Muscle of back (tissue), 3 donors: ENCODE measurements at regions not wholly inside any gene's neighbourhood (a gene's known extent, or its start where the extent isn't known, plus 50 kb on each side); places are given as distances from the start of the nearest gene placed in this dataset.

Experiments
- DNase-seq, 3 donors: peaks; one replicate each; pipeline versions ENCODE4 v3.0.0 to v3.0.0-alpha.2; 2013

- no peak for DNase-seq
These were observed 161.9 kb downstream of the CAPZA3 start for GRCh38 chr12:18899678-18900317.

- no peak for DNase-seq
These were observed 167.2 kb downstream of the CAPZA3 start for GRCh38 chr12:18905134-18905533.

DNA sequence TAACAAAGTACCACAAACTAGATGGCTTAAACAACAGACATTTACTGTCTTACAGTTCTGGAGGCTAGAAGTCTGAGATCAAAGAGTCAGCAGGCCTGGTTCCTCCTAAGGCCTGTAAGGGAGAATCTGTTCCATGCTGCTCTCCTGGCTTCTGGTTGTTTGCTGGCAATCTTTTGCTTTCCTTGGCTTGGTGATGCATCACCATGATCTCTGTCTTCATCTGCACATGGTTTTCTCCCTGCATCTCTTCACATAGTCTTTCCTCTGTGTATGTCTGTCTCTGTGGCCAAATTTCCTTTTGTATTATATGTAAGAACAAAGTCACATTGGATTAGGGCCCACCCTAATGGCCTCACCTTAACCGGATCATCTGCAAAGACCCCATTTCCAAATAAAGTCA is 168.5 kb downstream of the CAPZA3 start:
- DNase-seq, result peak; percentile 7 to 69 (median 27)

- peak; percentile 45 to 85 (median 58) for DNase-seq
These were observed 169.2 kb downstream of the CAPZA3 start for GRCh38 chr12:18907127-18907526.

DNA sequence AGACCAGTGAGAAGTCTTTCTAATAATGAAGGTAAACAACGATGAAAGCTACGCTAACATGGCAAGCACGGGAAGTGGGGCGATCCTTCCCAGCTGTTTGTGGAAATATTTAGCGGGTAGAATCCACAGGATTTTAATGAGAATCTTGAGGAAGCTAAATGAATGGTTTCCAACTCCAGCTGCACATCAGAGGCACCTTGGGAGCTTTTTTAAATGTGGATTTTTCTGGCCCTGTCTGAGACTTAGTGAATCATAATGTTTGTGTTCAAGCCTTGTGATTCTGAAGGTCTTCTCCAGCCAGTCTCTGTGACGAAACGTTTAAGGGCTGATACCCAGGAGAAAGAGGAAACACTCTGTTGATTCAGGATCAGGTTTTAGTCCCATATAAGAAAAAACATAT is 169.8 kb downstream of the CAPZA3 start:
- peak in 2 of 3 donors; percentile 51 to 63 for DNase-seq

DNA sequence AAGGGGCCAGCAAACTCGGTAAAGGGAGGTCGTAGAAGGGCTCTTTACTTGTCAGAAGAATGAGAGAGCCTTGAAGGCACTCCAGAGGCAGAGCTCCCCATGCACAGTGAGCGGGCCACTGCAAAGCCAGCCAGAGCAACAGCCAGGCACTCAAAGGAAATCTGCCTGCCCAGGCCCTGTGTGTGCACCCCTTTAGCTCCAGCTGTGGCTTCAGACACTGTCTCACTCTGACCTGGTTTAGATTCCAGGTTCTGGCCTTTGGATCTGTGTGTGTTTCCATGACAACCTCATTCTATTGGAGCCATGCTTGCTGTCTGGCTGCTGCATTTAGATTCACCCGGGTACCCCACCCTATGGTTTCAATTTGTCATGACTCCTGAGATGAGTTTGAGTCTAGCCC is 170.3 kb downstream of the CAPZA3 start:
- DNase-seq, result peak in 2 of 3 donors; percentile 53 to 77

GRCh38 chr12:18919871-18920511 is 182.1 kb downstream of the CAPZA3 start:
- DNase-seq, result no peak

DNA sequence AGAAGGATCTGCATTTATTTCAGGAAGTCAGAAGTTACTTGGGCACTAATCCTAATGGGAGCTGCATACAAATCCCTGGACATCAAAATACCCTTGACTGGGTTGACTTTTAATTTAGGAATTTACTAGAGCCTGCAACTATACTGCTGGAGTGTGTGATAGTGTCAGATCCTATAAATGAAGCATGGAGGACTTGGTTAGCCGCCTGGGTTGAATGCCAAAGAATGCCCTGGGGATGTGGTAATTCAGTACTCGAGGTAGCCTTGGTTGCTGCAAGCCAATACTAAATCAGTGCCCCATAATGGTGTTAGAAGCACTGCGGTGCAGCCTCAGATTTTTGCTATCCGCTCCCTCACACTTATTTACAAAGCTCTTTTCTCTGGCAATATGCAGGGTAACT is 184.9 kb downstream of the CAPZA3 start:
- no peak for DNase-seq

GRCh38 chr12:18923721-18924120 is 185.8 kb downstream of the CAPZA3 start:
- DNase-seq, result no peak

DNA sequence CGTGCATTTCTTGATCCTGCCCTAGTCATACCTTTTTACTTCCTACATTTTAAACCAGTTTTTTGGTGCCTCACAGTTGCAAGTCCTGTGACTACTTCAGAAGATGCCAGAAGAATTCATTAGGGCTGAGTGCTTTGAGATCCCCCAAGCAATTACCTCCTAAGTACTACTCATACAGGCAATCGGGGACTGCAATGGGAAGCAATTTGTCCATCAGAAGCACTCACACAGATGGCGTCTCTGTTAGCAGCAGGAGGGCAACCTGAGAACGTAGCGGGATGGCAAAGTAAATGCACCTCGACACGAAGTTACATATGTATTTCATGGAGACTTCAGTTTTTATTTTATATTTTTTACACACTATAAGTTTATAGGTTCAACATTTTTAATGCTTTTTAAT is 188.3 kb downstream of the CAPZA3 start:
- no peak for DNase-seq

DNA sequence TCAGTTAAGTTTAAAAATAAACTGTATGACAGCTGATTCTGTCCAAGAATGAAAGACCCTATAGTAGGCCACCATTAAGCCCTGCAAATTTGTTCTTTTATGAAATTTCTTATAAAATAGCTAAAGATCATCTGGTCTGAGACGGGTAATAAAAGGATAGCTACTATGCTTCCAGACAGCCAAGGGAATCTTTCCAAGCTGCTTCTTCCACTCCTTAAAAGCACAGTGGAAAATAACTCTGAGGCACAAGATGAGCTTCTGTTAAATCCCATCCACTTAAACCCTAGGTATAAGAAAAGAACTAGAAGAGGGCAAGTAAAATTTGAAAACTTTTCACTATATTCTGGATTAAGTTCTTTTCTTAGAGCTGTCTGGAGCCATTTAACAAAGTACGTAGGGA is 194.3 kb downstream of the CAPZA3 start:
- peak; percentile 10 to 65 (median 55) for DNase-seq

DNA sequence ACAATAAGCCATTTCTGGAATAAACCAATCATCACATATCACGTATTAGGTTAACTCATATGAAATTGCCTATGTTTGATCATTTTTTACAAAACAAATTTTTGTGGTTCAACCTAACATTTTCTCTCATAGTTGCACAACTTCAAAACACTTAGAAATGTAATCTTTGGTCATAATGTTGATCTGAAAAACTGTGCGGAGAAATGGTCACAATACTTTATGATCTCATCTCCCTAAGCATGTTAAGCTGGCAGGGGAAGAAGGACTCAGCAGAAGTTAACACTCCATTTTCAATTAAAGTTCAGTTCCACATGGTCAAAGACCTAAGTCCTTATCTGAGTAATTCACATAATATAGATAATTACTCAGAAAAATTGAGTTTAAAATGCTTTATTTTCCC is 194.8 kb downstream of the CAPZA3 start:
- peak in 1 of 3 donors; percentile 6 for DNase-seq

GRCh38 chr12:18935371-18935965 is 194.1 kb upstream of the PLEKHA5 start:
- DNase-seq, result no peak

- DNase-seq, result no peak
These were observed 190.5 kb upstream of the PLEKHA5 start for GRCh38 chr12:18939051-18939450.

DNA sequence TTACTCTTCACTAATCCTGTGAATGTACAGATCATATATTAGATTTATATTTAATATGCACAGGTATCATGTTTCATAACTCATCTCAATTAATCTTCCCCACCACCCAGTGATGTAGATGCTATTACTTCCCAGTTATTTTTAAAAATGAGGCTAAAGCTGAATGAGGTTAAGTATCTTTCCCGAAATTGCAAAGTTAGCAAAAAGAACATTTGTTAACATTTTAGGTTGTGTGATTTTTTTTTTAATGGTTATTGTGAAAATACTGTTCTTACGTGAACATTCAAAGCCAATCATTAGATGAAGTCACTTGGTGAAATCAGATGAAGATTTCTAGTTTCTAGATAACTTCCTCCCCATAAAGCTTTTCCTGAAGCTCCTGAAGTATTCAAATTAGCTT is 186.9 kb upstream of the PLEKHA5 start:
- no peak for DNase-seq

- no peak for DNase-seq
These were observed 186.3 kb upstream of the PLEKHA5 start for GRCh38 chr12:18943200-18943599.

GRCh38 chr12:18946106-18946505 is 183.4 kb upstream of the PLEKHA5 start:
- no peak for DNase-seq

- no peak for DNase-seq
These were observed 178.3 kb upstream of the PLEKHA5 start for GRCh38 chr12:18951218-18951617.

GRCh38 chr12:18953505-18953904 is 176.0 kb upstream of the PLEKHA5 start:
- DNase-seq, result no peak

- DNase-seq, result no peak
These were observed 173.9 kb upstream of the PLEKHA5 start for GRCh38 chr12:18955594-18955993.

DNA sequence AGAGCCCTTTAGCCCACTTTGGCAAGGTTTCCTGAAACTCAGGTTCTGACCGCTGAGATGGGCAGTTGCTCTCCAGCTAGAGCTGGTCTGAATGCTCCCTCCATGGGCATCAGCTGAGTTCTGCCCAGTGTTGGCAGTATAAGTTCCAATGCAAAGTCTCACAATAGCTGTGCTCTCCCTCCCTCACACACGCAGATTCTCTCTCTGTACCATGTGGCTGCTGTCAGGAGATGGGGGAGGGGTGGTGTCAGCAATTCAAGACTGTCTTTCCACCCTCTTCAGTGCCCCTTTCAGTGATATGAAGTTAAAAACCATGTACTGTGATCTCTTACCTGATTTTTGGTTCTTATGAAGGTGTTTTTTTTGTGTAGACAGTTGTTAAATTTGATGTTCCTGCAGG is 164.3 kb upstream of the PLEKHA5 start:
- no peak for DNase-seq

- DNase-seq, result no peak
These were observed 162.6 kb upstream of the PLEKHA5 start for GRCh38 chr12:18966954-18967353.

GRCh38 chr12:18967814-18968213 is 161.7 kb upstream of the PLEKHA5 start:
- DNase-seq, result no peak

GRCh38 chr12:18969512-18969911 is 160.0 kb upstream of the PLEKHA5 start:
- no peak for DNase-seq
